Left ventricle myocardium inferior (tissue), 1 donor: ENCODE measurements at regions not wholly inside any gene's neighbourhood (a gene's known extent, or its start where the extent isn't known, plus 50 kb on each side); places are given as distances from the start of the nearest gene placed in this dataset.

ENCODE experiments used
- DNase-seq: peaks from one replicate; pipeline ENCODE4 v3.0.0-alpha.2; 2020
- H3K27ac ChIP-seq: fragments of 200-600 bp; replicated peaks from 2 replicates; pipeline ENCODE4 v1.8.0; 2021
- H3K27me3 ChIP-seq: fragments of 200-600 bp; 2 replicates; pipeline ENCODE4 v1.8.0; 2021; ENCODE audit warnings: low read depth
- H3K36me3 ChIP-seq: fragments of 200-600 bp; 2 replicates; pipeline ENCODE4 v1.8.0; 2021
- H3K4me1 ChIP-seq: fragments of 200-600 bp; 2 replicates; pipeline ENCODE4 v1.8.0; 2021
- H3K4me3 ChIP-seq: fragments of 200-600 bp; 2 replicates; pipeline ENCODE4 v1.8.0; 2021; ENCODE audit warnings: mild to moderate bottlenecking, moderate library complexity
- H3K9me3 ChIP-seq: fragments of 200-600 bp; replicated peaks from 2 replicates; pipeline ENCODE4 v1.8.0; 2021
- intact Hi-C: fragments of 100-400 bp; cut with micrococcal nuclease; formaldehyde crosslinking; loops from one replicate; pipeline ENCODE4 v1.11.0; 2022
- TF ChIP-seq, protein P1 (sequence below): fragments of 200-600 bp; IDR thresholded peaks from 2 replicates; pipeline ENCODE4 v1.8.0; 2021; ENCODE audit warnings: antibody characterized with exemption, mild to moderate bottlenecking, borderline replicate concordance
- donor health status: DM: no; HTN: yes; CAD: no; lungs with severe emphysema.

DNA sequence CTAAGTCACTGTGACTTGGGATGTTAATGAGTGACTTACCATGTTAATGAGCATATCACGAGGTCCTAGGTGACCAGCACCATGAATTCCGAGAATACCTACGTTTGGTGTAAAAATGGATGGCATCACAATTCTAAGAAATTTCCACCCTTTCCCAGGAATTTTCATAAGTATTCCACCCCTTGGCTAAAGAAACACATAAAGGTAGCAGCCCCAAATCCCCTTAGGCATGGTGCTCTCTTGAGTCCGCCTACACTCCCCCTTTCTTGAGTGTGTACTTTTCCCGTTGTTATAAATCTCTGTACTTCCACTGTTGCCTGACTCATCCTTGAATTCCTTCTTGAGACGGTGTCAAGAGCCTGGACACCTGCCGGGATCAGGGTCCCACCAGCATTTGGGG lies 504.0 kb upstream of the RBFOX1 start:
- TF ChIP-seq, protein P1, sequence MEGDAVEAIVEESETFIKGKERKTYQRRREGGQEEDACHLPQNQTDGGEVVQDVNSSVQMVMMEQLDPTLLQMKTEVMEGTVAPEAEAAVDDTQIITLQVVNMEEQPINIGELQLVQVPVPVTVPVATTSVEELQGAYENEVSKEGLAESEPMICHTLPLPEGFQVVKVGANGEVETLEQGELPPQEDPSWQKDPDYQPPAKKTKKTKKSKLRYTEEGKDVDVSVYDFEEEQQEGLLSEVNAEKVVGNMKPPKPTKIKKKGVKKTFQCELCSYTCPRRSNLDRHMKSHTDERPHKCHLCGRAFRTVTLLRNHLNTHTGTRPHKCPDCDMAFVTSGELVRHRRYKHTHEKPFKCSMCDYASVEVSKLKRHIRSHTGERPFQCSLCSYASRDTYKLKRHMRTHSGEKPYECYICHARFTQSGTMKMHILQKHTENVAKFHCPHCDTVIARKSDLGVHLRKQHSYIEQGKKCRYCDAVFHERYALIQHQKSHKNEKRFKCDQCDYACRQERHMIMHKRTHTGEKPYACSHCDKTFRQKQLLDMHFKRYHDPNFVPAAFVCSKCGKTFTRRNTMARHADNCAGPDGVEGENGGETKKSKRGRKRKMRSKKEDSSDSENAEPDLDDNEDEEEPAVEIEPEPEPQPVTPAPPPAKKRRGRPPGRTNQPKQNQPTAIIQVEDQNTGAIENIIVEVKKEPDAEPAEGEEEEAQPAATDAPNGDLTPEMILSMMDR: no peak
- intact Hi-C loops: no loop called here
- no peaks in the 10 kb centered on the region for H3K4me1 ChIP-seq

DNA sequence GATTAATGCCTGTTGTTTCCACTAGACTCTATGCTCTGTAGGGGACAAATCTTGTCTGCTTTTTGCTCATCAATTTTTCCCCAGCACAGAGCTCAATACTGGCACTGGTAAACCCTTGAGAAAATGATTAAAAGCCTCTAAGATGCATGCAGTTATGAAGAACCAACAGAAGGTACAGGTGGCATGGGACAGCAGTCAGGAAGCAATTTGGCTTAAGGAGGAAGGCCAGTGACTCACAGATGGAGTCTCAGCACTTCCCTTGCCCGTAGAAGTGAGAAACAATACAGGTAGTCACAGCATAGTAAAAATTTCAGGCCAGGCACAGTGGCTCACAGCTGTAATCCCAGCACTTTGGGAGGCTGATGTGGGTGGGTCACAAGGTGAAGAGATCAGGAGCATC lies 504.7 kb upstream of the RBFOX1 start:
- Histone ChIP-seq H3K36me3 (no peaks in the 10 kb centered on the region), H3K4me1 (no peaks in the 10 kb centered on the region), H3K27me3 (no peaks in the 10 kb centered on the region), H3K27ac (no peak overlapping the region), H3K4me3 (no peak overlapping the region), H3K9me3 (no peaks in the 10 kb centered on the region)
- TF ChIP-seq, protein P1: no peak
- intact Hi-C loops: no loop called here
- DNase-seq: no peak

More for the DNA sequence above, 504.0 kb upstream of the RBFOX1 start:
- H3K27ac ChIP-seq: no peak overlapping the region
- H3K36me3 ChIP-seq: no peaks in the 10 kb centered on the region
- no peaks in the 10 kb centered on the region for H3K27me3 ChIP-seq
- DNase-seq: no peak
- H3K4me3 ChIP-seq: no peak overlapping the region
- no peaks in the 10 kb centered on the region for H3K9me3 ChIP-seq

DNA sequence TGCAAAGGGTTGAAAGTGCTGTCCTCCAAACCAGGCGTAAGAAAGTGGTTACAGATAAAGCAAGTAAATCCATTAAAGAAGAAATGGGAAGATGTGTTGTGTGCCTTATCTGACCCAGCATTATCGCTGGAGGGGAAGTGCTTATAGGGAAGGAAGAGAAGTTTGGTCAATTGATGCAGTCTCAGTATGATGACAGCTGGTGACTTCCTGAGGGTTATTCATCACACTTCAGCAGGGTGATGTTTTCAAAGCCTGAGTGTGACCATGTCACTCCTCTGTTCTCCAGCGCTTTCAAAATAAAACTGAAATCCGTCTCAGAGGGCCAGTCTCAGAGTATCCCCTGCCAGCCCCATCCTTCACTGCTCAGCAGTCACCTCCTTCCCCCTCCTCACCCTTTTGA lies 505.4 kb upstream of the RBFOX1 start:
- TF ChIP-seq, protein P1: no peak
- DNase-seq: no peak
- H3K27me3 ChIP-seq: no peaks in the 10 kb centered on the region
- H3K4me3 ChIP-seq: no peak overlapping the region
- intact Hi-C loops: no loop called here
- H3K9me3 ChIP-seq: no peaks in the 10 kb centered on the region
- no peak overlapping the region for H3K27ac ChIP-seq
- no peaks in the 10 kb centered on the region for H3K4me1 ChIP-seq
- no peaks in the 10 kb centered on the region for H3K36me3 ChIP-seq

DNA sequence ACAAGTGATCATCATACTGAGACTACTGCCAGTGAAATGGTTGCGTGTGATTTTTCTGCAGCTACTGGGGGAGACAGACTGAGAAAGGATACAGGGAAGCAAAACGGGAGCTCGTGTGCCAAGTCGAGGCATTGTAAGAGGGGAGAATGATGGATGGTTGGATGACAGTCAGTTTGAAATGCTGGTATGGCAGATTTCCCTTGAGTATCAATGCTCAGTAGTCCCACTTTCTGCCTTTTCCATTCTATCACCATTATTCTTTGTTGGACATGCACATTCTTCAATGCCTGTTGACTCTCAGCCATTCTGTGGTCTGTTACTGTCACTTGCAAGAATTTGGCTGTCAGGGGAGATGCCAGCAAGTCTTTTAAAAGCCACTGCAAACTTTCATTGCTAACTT lies 510.6 kb upstream of the RBFOX1 start:
- no peak overlapping the region for H3K4me3 ChIP-seq
- no peaks in the 10 kb centered on the region for H3K27me3 ChIP-seq
- no peaks in the 10 kb centered on the region for H3K36me3 ChIP-seq
- TF ChIP-seq, protein P1: no peak
- H3K27ac ChIP-seq: no peak overlapping the region
- H3K4me1 ChIP-seq: no peaks in the 10 kb centered on the region
- intact Hi-C loops: no loop called here
- DNase-seq: no peak
- H3K9me3 ChIP-seq: no peaks in the 10 kb centered on the region

DNA sequence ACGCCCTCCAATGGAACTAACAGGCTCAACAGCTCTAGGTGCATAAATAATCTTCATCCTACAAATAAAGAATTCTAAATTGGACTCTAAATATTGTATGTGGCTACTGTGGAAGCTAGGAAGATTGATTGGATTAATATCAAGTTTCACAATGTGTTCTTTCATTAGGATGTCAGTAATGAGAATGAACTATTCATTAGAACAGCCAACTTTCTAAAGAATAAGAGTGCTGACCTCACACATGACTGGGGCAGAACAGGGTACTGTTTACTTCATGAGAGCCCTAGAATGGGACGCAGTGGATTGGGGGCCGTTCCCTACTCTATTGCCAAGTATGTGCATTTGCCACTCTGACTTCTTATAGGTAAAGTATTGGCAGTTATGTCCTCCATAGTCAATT lies 528.2 kb upstream of the RBFOX1 start:
- Histone ChIP-seq H3K4me3 (no peak overlapping the region), H3K9me3 (peaks cover 8% of the 10 kb centered on the region), H3K27ac (no peak overlapping the region), H3K36me3 (no peaks in the 10 kb centered on the region), H3K4me1 (no peaks in the 10 kb centered on the region), H3K27me3 (no peaks in the 10 kb centered on the region)
- intact Hi-C loops: no loop called here
- TF ChIP-seq, protein P1: no peak
- no peak for DNase-seq

DNA sequence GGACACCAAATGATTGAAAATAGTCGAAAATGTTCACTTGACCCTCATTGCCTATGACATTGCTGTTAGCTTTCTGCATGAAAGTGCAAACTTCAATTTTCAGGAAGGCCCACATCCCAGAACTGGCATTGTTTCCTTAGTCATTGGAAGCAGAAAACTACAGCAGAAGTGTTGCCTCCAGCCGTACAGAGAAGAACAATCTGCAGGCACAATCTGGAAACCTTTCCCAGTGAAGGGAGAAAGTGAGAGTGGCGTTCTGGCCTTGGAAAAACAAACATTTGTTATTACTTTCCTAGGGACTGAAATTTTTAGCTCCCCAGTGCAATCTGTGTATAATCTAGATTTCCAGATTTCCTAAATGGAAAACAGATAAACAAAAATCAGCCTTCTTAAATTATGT lies 529.5 kb upstream of the RBFOX1 start:
- H3K9me3 ChIP-seq: peaks cover 8% of the 10 kb centered on the region
- DNase-seq: no peak

More for the DNA sequence above, 529.5 kb upstream of the RBFOX1 start:
- Histone ChIP-seq H3K36me3 (no peaks in the 10 kb centered on the region), H3K27me3 (no peaks in the 10 kb centered on the region), H3K4me1 (no peaks in the 10 kb centered on the region), H3K27ac (no peak overlapping the region), H3K4me3 (no peak overlapping the region)
- TF ChIP-seq, protein P1: no peak
- intact Hi-C loops: no loop called here
